Endothelial cell (in vitro differentiated cells): ENCODE measurements at regions not wholly inside any gene's neighbourhood (a gene's known extent, or its start where the extent isn't known, plus 50 kb on each side); places are given as distances from the start of the nearest gene placed in this dataset.

Experiments
- DNase-seq: peaks from one replicate; pipeline ENCODE4 v3.0.0; 2021; ENCODE audit warnings: low spot score
- H3K27ac Mint-ChIP-seq: one replicate; pipeline ENCODE4 v1.8.0; 2021; ENCODE audit warnings: mixed read lengths, inconsistent platforms; ENCODE audit not compliant: unreplicated experiment
- H3K27me3 Mint-ChIP-seq: one replicate; pipeline ENCODE4 v1.8.0; 2021; ENCODE audit warnings: mild to moderate bottlenecking, moderate library complexity, mixed read lengths, inconsistent platforms; ENCODE audit not compliant: unreplicated experiment
- H3K36me3 Mint-ChIP-seq: one replicate; pipeline ENCODE4 v1.8.0; 2021; ENCODE audit warnings: mild to moderate bottlenecking, low read depth, mixed read lengths, inconsistent platforms; ENCODE audit not compliant: unreplicated experiment
- H3K4me1 Mint-ChIP-seq: one replicate; pipeline ENCODE4 v1.8.0; 2021; ENCODE audit warnings: mild to moderate bottlenecking, mixed read lengths, inconsistent platforms; ENCODE audit not compliant: unreplicated experiment
- H3K4me3 Mint-ChIP-seq: one replicate; pipeline ENCODE4 v1.8.0; 2021; ENCODE audit warnings: mild to moderate bottlenecking, mixed read lengths, inconsistent platforms; ENCODE audit not compliant: unreplicated experiment
- H3K9me3 Mint-ChIP-seq: one replicate; pipeline ENCODE4 v1.8.0; 2021; ENCODE audit warnings: mixed read lengths, inconsistent platforms; ENCODE audit not compliant: unreplicated experiment
- CTCF ChIP-seq: fragments of 200-600 bp; sonication (generic); IDR thresholded peaks from one replicate; pipeline ENCODE4 v1.5.0; 2021; ENCODE audit warnings: antibody characterized with exemption; ENCODE audit not compliant: unreplicated experiment

GRCh38 chr13:107942030-107942617, 273.2 kb downstream of the LIG4 start:
- H3K4me1 Mint-ChIP-seq, result no peaks in the 10 kb centered on the region

GRCh38 chr13:107941345-107942029, 273.8 kb downstream of the LIG4 start:
- no peaks in the 10 kb centered on the region for H3K27me3 Mint-ChIP-seq
- no peaks in the 10 kb centered on the region for H3K36me3 Mint-ChIP-seq
- H3K4me1 Mint-ChIP-seq, result no peaks in the 10 kb centered on the region
- no peak overlapping the region for H3K4me3 Mint-ChIP-seq
- TF ChIP-seq CTCF, result no peak
- no peak overlapping the region for H3K27ac Mint-ChIP-seq
- no peak for DNase-seq
- no peaks in the 10 kb centered on the region for H3K9me3 Mint-ChIP-seq

More at GRCh38 chr13:107942030-107942617, 273.2 kb downstream of the LIG4 start:
- Mint-ChIP-seq H3K27me3 (no peaks in the 10 kb centered on the region), H3K27ac (no peak overlapping the region), H3K36me3 (no peaks in the 10 kb centered on the region), H3K4me3 (no peak overlapping the region), H3K9me3 (no peaks in the 10 kb centered on the region)
- no peak for DNase-seq
- TF ChIP-seq CTCF, result no peak

GRCh38 chr13:107937848-107938247, 277.5 kb downstream of the LIG4 start:
- no peak overlapping the region for H3K4me3 Mint-ChIP-seq
- H3K27ac Mint-ChIP-seq, result no peak overlapping the region

GRCh38 chr13:107931056-107931455, 284.3 kb downstream of the LIG4 start:
- Mint-ChIP-seq H3K27me3 (peaks cover 4% of the 10 kb centered on the region), H3K9me3 (no peaks in the 10 kb centered on the region), H3K4me1 (no peaks in the 10 kb centered on the region), H3K36me3 (no peaks in the 10 kb centered on the region), H3K4me3 (no peak overlapping the region), H3K27ac (no peak overlapping the region)
- no peak for TF ChIP-seq CTCF
- no peak for DNase-seq

More at GRCh38 chr13:107937848-107938247, 277.5 kb downstream of the LIG4 start:
- H3K4me1 Mint-ChIP-seq, result no peaks in the 10 kb centered on the region
- no peaks in the 10 kb centered on the region for H3K9me3 Mint-ChIP-seq
- DNase-seq, result no peak
- H3K27me3 Mint-ChIP-seq, result peaks cover 1% of the 10 kb centered on the region
- TF ChIP-seq CTCF, result no peak
- H3K36me3 Mint-ChIP-seq, result no peaks in the 10 kb centered on the region

- no peaks in the 10 kb centered on the region for H3K9me3 Mint-ChIP-seq
- peaks cover 4% of the 10 kb centered on the region for H3K27me3 Mint-ChIP-seq
- H3K27ac Mint-ChIP-seq, result no peak overlapping the region
Observed at GRCh38 chr13:107928762-107929161, 286.6 kb downstream of the LIG4 start.

More at GRCh38 chr13:107928762-107929161, 286.6 kb downstream of the LIG4 start:
- no peaks in the 10 kb centered on the region for H3K4me1 Mint-ChIP-seq
- DNase-seq, result no peak
- no peak for TF ChIP-seq CTCF
- H3K4me3 Mint-ChIP-seq, result no peak overlapping the region
- H3K36me3 Mint-ChIP-seq, result no peaks in the 10 kb centered on the region
